SK-N-SH treated with all-trans-retinoic acid at 6 μM for 48 hours (cell line): ENCODE measurements at regions not wholly inside any gene's neighbourhood (a gene's known extent, or its start where the extent isn't known, plus 50 kb on each side); places are given as distances from the start of the nearest gene placed in this dataset.

Experiments
- ATAC-seq: fragments of 200-7000 bp; cut with Tn5 transposase; 3 replicates; pipeline ENCODE4 v1.9.1; 2020; ENCODE audit warnings: mild to moderate bottlenecking, moderate library complexity
- BACH2 ChIP-seq: fragments of 250-450 bp; sonication (Bioruptor Pico); IDR thresholded peaks from 2 replicates; pipeline ENCODE4 v1.9.0; 2021; ENCODE audit warnings: mild to moderate bottlenecking, borderline replicate concordance
- CSDC2 ChIP-seq: fragments of 250-450 bp; sonication (Bioruptor Pico); IDR thresholded peaks from 2 replicates; pipeline ENCODE4 v1.5.0; 2020; ENCODE audit warnings: mild to moderate bottlenecking, moderate library complexity
- CSRNP3 ChIP-seq: fragments of 250-450 bp; sonication (Bioruptor Pico); IDR thresholded peaks from 2 replicates; pipeline ENCODE4 v1.5.1; 2021; ENCODE audit warnings: mild to moderate bottlenecking, moderate library complexity
- ESRRG ChIP-seq: fragments of 250-450 bp; sonication (Bioruptor Pico); IDR thresholded peaks from 2 replicates; pipeline ENCODE4 v1.6.1; 2021; ENCODE audit warnings: mild to moderate bottlenecking
- GLIS3 ChIP-seq: fragments of 250-450 bp; sonication (Bioruptor Pico); IDR thresholded peaks from 2 replicates; pipeline ENCODE4 v1.5.0; 2020; ENCODE audit warnings: mild to moderate bottlenecking, moderate library complexity
- ISL1 ChIP-seq: fragments of 250-450 bp; sonication (Bioruptor Pico); IDR thresholded peaks from 2 replicates; pipeline ENCODE4 v2.1.2; 2022; ENCODE audit warnings: mild to moderate bottlenecking, moderate library complexity
- OSR1 ChIP-seq: fragments of 250-450 bp; sonication (Bioruptor Pico); IDR thresholded peaks from 2 replicates; pipeline ENCODE4 v1.8.0; 2022; ENCODE audit warnings: moderate library complexity, mild to moderate bottlenecking, inconsistent platforms
- SNAI2 ChIP-seq: fragments of 250-450 bp; sonication (Bioruptor Pico); IDR thresholded peaks from 2 replicates; pipeline ENCODE4 v1.5.0; 2020; ENCODE audit warnings: mild to moderate bottlenecking, moderate library complexity
- TCF4 ChIP-seq: fragments of 250-450 bp; sonication (Bioruptor Pico); IDR thresholded peaks from 2 replicates; pipeline ENCODE4 v1.8.0; 2021; ENCODE audit warnings: mild to moderate bottlenecking, moderate library complexity, borderline replicate concordance
- TOX ChIP-seq: fragments of 250-450 bp; sonication (Bioruptor Pico); IDR thresholded peaks from 2 replicates; pipeline ENCODE4 v1.8.0; 2021; ENCODE audit warnings: mild to moderate bottlenecking, moderate library complexity, borderline replicate concordance
- ZC3H10 ChIP-seq: fragments of 250-450 bp; sonication (Bioruptor Pico); IDR thresholded peaks from 2 replicates; pipeline ENCODE4 v1.5.1; 2021; ENCODE audit warnings: mild to moderate bottlenecking, moderate library complexity
- ZFP30 ChIP-seq: fragments of 450-650 bp; formaldehyde crosslinking; IDR thresholded peaks from 2 replicates; pipeline ENCODE4 v1.5.0; 2022; ENCODE audit warnings: mild to moderate bottlenecking, moderate library complexity
- ZNF565 ChIP-seq: fragments of 450-650 bp; formaldehyde crosslinking; conservative IDR thresholded peaks from 2 replicates; pipeline ENCODE4 v1.5.0; 2020; ENCODE audit warnings: low read depth, mild to moderate bottlenecking, moderate library complexity
- ZNF8 ChIP-seq: fragments of 450-650 bp; formaldehyde crosslinking; IDR thresholded peaks from 2 replicates; pipeline ENCODE4 v1.5.0; 2020; ENCODE audit warnings: mild to moderate bottlenecking, moderate library complexity
- TF ChIP-seq, protein P1 (sequence below): fragments of 250-450 bp; sonication (Bioruptor Pico); IDR thresholded peaks from 2 replicates; pipeline ENCODE4 v1.5.0; 2020; ENCODE audit warnings: mild to moderate bottlenecking, moderate library complexity
- TF ChIP-seq, protein P2 (sequence below): fragments of 250-450 bp; sonication (Bioruptor Pico); IDR thresholded peaks from 2 replicates; pipeline ENCODE4 v1.8.0; 2020; ENCODE audit warnings: mild to moderate bottlenecking, moderate library complexity, borderline replicate concordance
- TF ChIP-seq, protein P3 (sequence below): fragments of 250-450 bp; sonication (Bioruptor Pico); IDR thresholded peaks from 2 replicates; pipeline ENCODE4 v1.8.0; 2021; ENCODE audit warnings: low read depth, mild to moderate bottlenecking, moderate library complexity, borderline replicate concordance
- TF ChIP-seq, protein P4 (sequence below): fragments of 250-450 bp; sonication (Bioruptor Pico); IDR thresholded peaks from 2 replicates; pipeline ENCODE4 v1.5.1; 2020; ENCODE audit warnings: low read depth, mild to moderate bottlenecking, moderate library complexity

GRCh38 chr10:21196822-21197395 lies 299.8 kb upstream of the NEBL start:
- TF ChIP-seq, protein P1, sequence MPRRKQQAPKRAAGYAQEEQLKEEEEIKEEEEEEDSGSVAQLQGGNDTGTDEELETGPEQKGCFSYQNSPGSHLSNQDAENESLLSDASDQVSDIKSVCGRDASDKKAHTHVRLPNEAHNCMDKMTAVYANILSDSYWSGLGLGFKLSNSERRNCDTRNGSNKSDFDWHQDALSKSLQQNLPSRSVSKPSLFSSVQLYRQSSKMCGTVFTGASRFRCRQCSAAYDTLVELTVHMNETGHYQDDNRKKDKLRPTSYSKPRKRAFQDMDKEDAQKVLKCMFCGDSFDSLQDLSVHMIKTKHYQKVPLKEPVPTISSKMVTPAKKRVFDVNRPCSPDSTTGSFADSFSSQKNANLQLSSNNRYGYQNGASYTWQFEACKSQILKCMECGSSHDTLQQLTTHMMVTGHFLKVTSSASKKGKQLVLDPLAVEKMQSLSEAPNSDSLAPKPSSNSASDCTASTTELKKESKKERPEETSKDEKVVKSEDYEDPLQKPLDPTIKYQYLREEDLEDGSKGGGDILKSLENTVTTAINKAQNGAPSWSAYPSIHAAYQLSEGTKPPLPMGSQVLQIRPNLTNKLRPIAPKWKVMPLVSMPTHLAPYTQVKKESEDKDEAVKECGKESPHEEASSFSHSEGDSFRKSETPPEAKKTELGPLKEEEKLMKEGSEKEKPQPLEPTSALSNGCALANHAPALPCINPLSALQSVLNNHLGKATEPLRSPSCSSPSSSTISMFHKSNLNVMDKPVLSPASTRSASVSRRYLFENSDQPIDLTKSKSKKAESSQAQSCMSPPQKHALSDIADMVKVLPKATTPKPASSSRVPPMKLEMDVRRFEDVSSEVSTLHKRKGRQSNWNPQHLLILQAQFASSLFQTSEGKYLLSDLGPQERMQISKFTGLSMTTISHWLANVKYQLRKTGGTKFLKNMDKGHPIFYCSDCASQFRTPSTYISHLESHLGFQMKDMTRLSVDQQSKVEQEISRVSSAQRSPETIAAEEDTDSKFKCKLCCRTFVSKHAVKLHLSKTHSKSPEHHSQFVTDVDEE = no peak
- TF ChIP-seq ZNF565 (no peak), ZNF8 (CRISPR knock-in tag) (no peak), ISL1 (CRISPR knock-in tag) (no peak), BACH2 (CRISPR knock-in tag) (no peak), TCF4 (CRISPR knock-in tag) (no peak), ESRRG (CRISPR knock-in tag) (no peak)
- TF ChIP-seq, protein P2, sequence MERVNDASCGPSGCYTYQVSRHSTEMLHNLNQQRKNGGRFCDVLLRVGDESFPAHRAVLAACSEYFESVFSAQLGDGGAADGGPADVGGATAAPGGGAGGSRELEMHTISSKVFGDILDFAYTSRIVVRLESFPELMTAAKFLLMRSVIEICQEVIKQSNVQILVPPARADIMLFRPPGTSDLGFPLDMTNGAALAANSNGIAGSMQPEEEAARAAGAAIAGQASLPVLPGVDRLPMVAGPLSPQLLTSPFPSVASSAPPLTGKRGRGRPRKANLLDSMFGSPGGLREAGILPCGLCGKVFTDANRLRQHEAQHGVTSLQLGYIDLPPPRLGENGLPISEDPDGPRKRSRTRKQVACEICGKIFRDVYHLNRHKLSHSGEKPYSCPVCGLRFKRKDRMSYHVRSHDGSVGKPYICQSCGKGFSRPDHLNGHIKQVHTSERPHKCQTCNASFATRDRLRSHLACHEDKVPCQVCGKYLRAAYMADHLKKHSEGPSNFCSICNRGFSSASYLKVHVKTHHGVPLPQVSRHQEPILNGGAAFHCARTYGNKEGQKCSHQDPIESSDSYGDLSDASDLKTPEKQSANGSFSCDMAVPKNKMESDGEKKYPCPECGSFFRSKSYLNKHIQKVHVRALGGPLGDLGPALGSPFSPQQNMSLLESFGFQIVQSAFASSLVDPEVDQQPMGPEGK = no peak
- TF ChIP-seq, protein P3, sequence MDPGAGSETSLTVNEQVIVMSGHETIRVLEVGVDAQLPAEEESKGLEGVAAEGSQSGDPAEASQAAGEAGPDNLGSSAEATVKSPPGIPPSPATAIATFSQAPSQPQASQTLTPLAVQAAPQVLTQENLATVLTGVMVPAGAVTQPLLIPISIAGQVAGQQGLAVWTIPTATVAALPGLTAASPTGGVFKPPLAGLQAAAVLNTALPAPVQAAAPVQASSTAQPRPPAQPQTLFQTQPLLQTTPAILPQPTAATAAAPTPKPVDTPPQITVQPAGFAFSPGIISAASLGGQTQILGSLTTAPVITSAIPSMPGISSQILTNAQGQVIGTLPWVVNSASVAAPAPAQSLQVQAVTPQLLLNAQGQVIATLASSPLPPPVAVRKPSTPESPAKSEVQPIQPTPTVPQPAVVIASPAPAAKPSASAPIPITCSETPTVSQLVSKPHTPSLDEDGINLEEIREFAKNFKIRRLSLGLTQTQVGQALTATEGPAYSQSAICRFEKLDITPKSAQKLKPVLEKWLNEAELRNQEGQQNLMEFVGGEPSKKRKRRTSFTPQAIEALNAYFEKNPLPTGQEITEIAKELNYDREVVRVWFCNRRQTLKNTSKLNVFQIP (CRISPR knock-in tag) = no peak
- ATAC-seq = no peak

DNA sequence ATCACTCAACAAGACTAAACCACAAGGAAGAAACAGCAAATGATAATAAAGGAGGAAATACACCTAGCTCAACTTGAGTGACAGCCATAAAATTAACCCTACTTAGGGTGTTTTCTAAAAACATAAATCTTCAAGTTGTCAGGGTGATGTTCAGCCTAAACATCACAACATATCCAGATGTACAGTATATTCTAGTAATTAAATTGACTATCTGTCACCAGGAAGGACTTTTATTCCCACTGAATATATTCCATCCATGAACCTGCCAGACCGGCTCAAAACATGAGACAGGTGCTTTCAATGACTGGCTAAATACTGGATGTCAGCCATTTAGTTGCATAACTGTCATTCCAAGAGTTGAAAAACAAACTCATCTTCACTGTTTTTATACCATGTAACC lies 298.1 kb upstream of the NEBL start:
- no peak for ATAC-seq
- no peak for TF ChIP-seq TCF4 (CRISPR knock-in tag)
- TF ChIP-seq TOX (CRISPR knock-in tag) = no peak
- TF ChIP-seq SNAI2 (CRISPR knock-in tag) = peak; percentile 45; the same call in 1 of the 2 replicates
- no peak for TF ChIP-seq CSRNP3 (CRISPR knock-in tag)
- TF ChIP-seq ISL1 (CRISPR knock-in tag) = peak; percentile 43
- no peak for TF ChIP-seq ZFP30 (CRISPR knock-in tag)
- no peak for TF ChIP-seq OSR1
- TF ChIP-seq, protein P2 = no peak
- TF ChIP-seq CSDC2 = no peak
- TF ChIP-seq, protein P4, sequence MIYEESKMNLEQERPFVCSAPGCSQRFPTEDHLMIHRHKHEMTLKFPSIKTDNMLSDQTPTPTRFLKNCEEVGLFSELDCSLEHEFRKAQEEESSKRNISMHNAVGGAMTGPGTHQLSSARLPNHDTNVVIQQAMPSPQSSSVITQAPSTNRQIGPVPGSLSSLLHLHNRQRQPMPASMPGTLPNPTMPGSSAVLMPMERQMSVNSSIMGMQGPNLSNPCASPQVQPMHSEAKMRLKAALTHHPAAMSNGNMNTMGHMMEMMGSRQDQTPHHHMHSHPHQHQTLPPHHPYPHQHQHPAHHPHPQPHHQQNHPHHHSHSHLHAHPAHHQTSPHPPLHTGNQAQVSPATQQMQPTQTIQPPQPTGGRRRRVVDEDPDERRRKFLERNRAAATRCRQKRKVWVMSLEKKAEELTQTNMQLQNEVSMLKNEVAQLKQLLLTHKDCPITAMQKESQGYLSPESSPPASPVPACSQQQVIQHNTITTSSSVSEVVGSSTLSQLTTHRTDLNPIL (CRISPR knock-in tag) = no peak
- TF ChIP-seq ZC3H10 (CRISPR knock-in tag) = no peak
- TF ChIP-seq GLIS3 = no peak
- TF ChIP-seq, protein P1 = no peak
